ENCODE measurements at regions not wholly inside any gene's neighbourhood (a gene's known extent, or its start where the extent isn't known, plus 50 kb on each side); places are given as distances from the start of the nearest gene placed in this dataset.

DNA sequence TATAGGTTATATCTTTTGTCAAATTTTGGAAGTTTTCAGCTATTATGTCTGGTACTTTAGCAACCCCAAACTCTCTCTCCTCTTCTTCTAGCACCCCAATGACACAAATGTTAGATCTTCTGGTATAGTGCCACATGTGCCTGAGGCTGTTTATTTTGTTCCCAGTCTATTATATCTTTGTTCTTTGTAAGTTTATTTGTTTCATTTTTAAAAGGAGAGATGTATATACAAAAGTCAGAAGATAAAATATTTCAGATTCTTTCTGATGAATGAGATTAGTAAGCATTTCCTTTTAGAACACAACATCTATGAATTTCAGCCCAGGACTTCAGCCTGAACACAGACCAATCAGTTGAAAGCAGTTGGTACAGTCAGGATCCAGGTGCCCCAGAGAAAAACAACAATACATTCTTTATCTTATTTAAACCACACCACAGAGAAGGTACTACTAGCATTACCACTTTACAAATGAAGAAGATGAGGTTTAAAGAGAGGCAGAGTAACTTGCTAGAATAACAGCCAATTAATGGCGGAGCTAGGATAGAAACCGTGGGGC is 114.1 kb upstream of the BTG1 start:
- BruUV-seq (replicated peaks) = no TSS peak
- DNase-seq = no peak
- Mint-ChIP-seq H3K4me3 (ENCODE audit: low read depth, unreplicated experiment) (no peak overlapping the region), H3K27ac (ENCODE audit: unreplicated experiment) (no peak overlapping the region), H3K4me1 (ENCODE audit: low read depth, unreplicated experiment) (peaks cover 19% of the 10 kb centered on the region), H3K9me3 (ENCODE audit: low read depth, unreplicated experiment) (no peaks in the 10 kb centered on the region), H3K27me3 (ENCODE audit: unreplicated experiment) (no peaks in the 10 kb centered on the region), H3K36me3 (ENCODE audit: insufficient read depth, unreplicated experiment) (no peaks in the 10 kb centered on the region)
- CTCF ChIA-PET = no interaction called here
- TF ChIP-seq, protein P1, sequence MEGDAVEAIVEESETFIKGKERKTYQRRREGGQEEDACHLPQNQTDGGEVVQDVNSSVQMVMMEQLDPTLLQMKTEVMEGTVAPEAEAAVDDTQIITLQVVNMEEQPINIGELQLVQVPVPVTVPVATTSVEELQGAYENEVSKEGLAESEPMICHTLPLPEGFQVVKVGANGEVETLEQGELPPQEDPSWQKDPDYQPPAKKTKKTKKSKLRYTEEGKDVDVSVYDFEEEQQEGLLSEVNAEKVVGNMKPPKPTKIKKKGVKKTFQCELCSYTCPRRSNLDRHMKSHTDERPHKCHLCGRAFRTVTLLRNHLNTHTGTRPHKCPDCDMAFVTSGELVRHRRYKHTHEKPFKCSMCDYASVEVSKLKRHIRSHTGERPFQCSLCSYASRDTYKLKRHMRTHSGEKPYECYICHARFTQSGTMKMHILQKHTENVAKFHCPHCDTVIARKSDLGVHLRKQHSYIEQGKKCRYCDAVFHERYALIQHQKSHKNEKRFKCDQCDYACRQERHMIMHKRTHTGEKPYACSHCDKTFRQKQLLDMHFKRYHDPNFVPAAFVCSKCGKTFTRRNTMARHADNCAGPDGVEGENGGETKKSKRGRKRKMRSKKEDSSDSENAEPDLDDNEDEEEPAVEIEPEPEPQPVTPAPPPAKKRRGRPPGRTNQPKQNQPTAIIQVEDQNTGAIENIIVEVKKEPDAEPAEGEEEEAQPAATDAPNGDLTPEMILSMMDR (IDR thresholded peaks at IDR 0.05; ENCODE audit: unreplicated experiment) = no peak
- intact Hi-C loops (cut with micrococcal nuclease; ENCODE audit: unreplicated experiment) = loop anchor here (5.0 kb wide), 1 partner anchor 313 kb away; no protein-coding TSS in a partner anchor

GRCh38 chr12:92259291-92259690 is 113.6 kb upstream of the BTG1 start:
- Mint-ChIP-seq H3K9me3 (ENCODE audit: low read depth, unreplicated experiment) (no peaks in the 10 kb centered on the region), H3K27me3 (ENCODE audit: unreplicated experiment) (no peaks in the 10 kb centered on the region), H3K36me3 (ENCODE audit: insufficient read depth, unreplicated experiment) (no peaks in the 10 kb centered on the region), H3K4me3 (ENCODE audit: low read depth, unreplicated experiment) (no peak overlapping the region), H3K4me1 (ENCODE audit: low read depth, unreplicated experiment) (peaks cover 19% of the 10 kb centered on the region), H3K27ac (ENCODE audit: unreplicated experiment) (no peak overlapping the region)
- CTCF ChIA-PET = interaction anchor here (0.6 kb wide), 1 partner anchor 236 kb away, joined by 3 read pairs; no protein-coding TSS in a partner anchor
- no TSS peak for BruUV-seq (replicated peaks)
- intact Hi-C loops (cut with micrococcal nuclease; ENCODE audit: unreplicated experiment) = no loop called here
- no peak for DNase-seq
- TF ChIP-seq, protein P1 (IDR thresholded peaks at IDR 0.05; ENCODE audit: unreplicated experiment) = no peak

GRCh38 chr12:92257261-92257660 is 111.6 kb upstream of the BTG1 start:
- CTCF ChIA-PET = no interaction called here
- no peaks in the 10 kb centered on the region for H3K9me3 Mint-ChIP-seq (ENCODE audit: low read depth, unreplicated experiment)
- BruUV-seq (replicated peaks) = no TSS peak
- H3K27ac Mint-ChIP-seq (ENCODE audit: unreplicated experiment) = no peak overlapping the region
- no peak overlapping the region for H3K4me3 Mint-ChIP-seq (ENCODE audit: low read depth, unreplicated experiment)
- no peaks in the 10 kb centered on the region for H3K27me3 Mint-ChIP-seq (ENCODE audit: unreplicated experiment)
- TF ChIP-seq, protein P1 (IDR thresholded peaks at IDR 0.05; ENCODE audit: unreplicated experiment) = no peak
- intact Hi-C loops (cut with micrococcal nuclease; ENCODE audit: unreplicated experiment) = no loop called here
- H3K4me1 Mint-ChIP-seq (ENCODE audit: low read depth, unreplicated experiment) = peaks cover 8% of the 10 kb centered on the region
- no peak for DNase-seq
- H3K36me3 Mint-ChIP-seq (ENCODE audit: insufficient read depth, unreplicated experiment) = no peaks in the 10 kb centered on the region

GRCh38 chr12:92255741-92256140 is 110.1 kb upstream of the BTG1 start:
- no peak for DNase-seq
- H3K9me3 Mint-ChIP-seq (ENCODE audit: low read depth, unreplicated experiment) = no peaks in the 10 kb centered on the region
- TF ChIP-seq, protein P1 (IDR thresholded peaks at IDR 0.05; ENCODE audit: unreplicated experiment) = no peak
- no peaks in the 10 kb centered on the region for H3K27me3 Mint-ChIP-seq (ENCODE audit: unreplicated experiment)
- no peaks in the 10 kb centered on the region for H3K36me3 Mint-ChIP-seq (ENCODE audit: insufficient read depth, unreplicated experiment)
- BruUV-seq (replicated peaks) = no TSS peak
- peaks cover 8% of the 10 kb centered on the region for H3K4me1 Mint-ChIP-seq (ENCODE audit: low read depth, unreplicated experiment)
- no peak overlapping the region for H3K4me3 Mint-ChIP-seq (ENCODE audit: low read depth, unreplicated experiment)
- CTCF ChIA-PET = no interaction called here
- intact Hi-C loops (cut with micrococcal nuclease; ENCODE audit: unreplicated experiment) = no loop called here
- H3K27ac Mint-ChIP-seq (ENCODE audit: unreplicated experiment) = no peak overlapping the region

Measured in Calu3 (cell line).